PFSK-1 (cell line): ENCODE measurements at regions not wholly inside any gene's neighbourhood (a gene's known extent, or its start where the extent isn't known, plus 50 kb on each side); places are given as distances from the start of the nearest gene placed in this dataset.

Source experiments
- POLR2AphosphoS5 ChIP-seq: IDR thresholded peaks from 2 replicates; pipeline ENCODE4 v1.6.1; 2012; ENCODE audit warnings: low read depth, mild to moderate bottlenecking, control low read depth, low read length, moderate library complexity
- SIN3A ChIP-seq: IDR thresholded peaks from 2 replicates; pipeline ENCODE4 v1.6.1; 2012; ENCODE audit warnings: mild to moderate bottlenecking, low read length, moderate library complexity, borderline replicate concordance; ENCODE audit not compliant: insufficient read depth
- TAF1 ChIP-seq: IDR thresholded peaks from 2 replicates; pipeline ENCODE4 v1.6.1; 2012; ENCODE audit warnings: low read length, control low read depth, borderline replicate concordance; ENCODE audit not compliant: insufficient read depth
- TF ChIP-seq, protein P1 (sequence below), 2 experiments: IDR thresholded peaks; 2 replicates each; pipeline versions ENCODE4 v1.6.1 to v1.8.0; 2011 to 2012; ENCODE audit warnings: low read depth in 2 of 2, low read length in 2 of 2, control low read depth in 1 of 2, inconsistent platforms in 1 of 2, mild to moderate bottlenecking in 1 of 2, moderate library complexity in 1 of 2; ENCODE audit not compliant: insufficient read depth in 1 of 2

DNA sequence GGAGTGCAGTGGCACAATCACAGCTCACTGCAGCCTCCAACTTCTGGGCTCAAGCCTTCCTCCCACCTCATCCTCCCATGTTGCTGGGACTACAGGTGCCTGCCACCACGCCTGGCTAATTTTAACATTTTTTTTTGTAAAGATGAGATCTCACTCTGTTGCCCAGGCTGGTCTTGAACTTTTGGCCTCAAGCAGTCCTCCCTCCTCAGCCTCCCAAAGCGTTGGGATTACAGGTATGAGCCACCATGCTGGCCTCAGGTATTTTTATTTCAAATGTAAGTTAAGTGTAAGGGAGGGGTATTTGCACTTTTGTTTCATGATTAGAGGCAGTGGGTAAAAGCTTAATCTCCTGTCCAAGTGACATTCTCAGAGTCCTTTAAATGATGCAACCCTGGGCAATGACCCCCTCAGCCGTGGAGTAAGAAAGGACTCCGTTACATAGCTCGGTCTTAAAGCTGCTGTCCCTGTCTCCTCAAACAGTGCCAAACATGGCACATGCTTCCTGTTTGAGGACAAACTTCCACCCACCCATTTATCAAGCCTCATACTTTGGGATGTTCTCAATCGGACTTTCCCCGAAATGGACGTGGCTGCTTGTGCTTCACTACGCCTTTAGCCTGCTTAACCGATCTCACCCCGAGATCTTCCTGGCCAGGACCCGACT lies 296.1 kb downstream of the BAMBI start:
- no peak for TF ChIP-seq POLR2AphosphoS5
- no peak for TF ChIP-seq SIN3A
- TF ChIP-seq TAF1: no peak
- TF ChIP-seq, protein P1, sequence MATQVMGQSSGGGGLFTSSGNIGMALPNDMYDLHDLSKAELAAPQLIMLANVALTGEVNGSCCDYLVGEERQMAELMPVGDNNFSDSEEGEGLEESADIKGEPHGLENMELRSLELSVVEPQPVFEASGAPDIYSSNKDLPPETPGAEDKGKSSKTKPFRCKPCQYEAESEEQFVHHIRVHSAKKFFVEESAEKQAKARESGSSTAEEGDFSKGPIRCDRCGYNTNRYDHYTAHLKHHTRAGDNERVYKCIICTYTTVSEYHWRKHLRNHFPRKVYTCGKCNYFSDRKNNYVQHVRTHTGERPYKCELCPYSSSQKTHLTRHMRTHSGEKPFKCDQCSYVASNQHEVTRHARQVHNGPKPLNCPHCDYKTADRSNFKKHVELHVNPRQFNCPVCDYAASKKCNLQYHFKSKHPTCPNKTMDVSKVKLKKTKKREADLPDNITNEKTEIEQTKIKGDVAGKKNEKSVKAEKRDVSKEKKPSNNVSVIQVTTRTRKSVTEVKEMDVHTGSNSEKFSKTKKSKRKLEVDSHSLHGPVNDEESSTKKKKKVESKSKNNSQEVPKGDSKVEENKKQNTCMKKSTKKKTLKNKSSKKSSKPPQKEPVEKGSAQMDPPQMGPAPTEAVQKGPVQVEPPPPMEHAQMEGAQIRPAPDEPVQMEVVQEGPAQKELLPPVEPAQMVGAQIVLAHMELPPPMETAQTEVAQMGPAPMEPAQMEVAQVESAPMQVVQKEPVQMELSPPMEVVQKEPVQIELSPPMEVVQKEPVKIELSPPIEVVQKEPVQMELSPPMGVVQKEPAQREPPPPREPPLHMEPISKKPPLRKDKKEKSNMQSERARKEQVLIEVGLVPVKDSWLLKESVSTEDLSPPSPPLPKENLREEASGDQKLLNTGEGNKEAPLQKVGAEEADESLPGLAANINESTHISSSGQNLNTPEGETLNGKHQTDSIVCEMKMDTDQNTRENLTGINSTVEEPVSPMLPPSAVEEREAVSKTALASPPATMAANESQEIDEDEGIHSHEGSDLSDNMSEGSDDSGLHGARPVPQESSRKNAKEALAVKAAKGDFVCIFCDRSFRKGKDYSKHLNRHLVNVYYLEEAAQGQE (IDR thresholded peaks at IDR 0.05; ENCODE audit: insufficient read depth in 1 of 2, low read depth in 2 of 2, low read length in 2 of 2): no peak
